Progenitor cell of endocrine pancreas (in vitro differentiated cells): ENCODE measurements at regions not wholly inside any gene's neighbourhood (a gene's known extent, or its start where the extent isn't known, plus 50 kb on each side); places are given as distances from the start of the nearest gene placed in this dataset.

ENCODE experiments used
- DNase-seq: peaks from one replicate; pipeline ENCODE4 v3.0.0; 2021; ENCODE audit warnings: low spot score; ENCODE audit not compliant: unreplicated experiment
- H3K27ac Mint-ChIP-seq: 2 replicates; pipeline ENCODE4 v1.8.0; 2021; ENCODE audit warnings: mild to moderate bottlenecking, moderate library complexity, mixed read lengths
- H3K27me3 Mint-ChIP-seq: 2 replicates; pipeline ENCODE4 v1.8.0; 2021; ENCODE audit warnings: mixed read lengths
- H3K36me3 Mint-ChIP-seq: 2 replicates; pipeline ENCODE4 v1.8.0; 2022; ENCODE audit warnings: mixed read lengths; ENCODE audit not compliant: insufficient read depth
- H3K4me1 Mint-ChIP-seq: 2 replicates; pipeline ENCODE4 v1.8.0; 2021; ENCODE audit warnings: low read depth, mixed read lengths
- H3K4me3 Mint-ChIP-seq: 2 replicates; pipeline ENCODE4 v1.8.0; 2021; ENCODE audit warnings: low read depth, mild to moderate bottlenecking, moderate library complexity, mixed read lengths
- H3K9me3 Mint-ChIP-seq: 2 replicates; pipeline ENCODE4 v1.8.0; 2021; ENCODE audit warnings: low read depth, mixed read lengths
- CTCF ChIP-seq: fragments of 200-600 bp; sonication (generic); IDR thresholded peaks from one replicate; pipeline ENCODE4 v1.5.0; 2021; ENCODE audit warnings: antibody characterized with exemption, mild to moderate bottlenecking; ENCODE audit not compliant: unreplicated experiment

GRCh38 chr3:170792471-170792870 lies 77.5 kb downstream of the RPL22L1 start:
- H3K9me3 Mint-ChIP-seq: peaks cover 5% of the 10 kb centered on the region
- TF ChIP-seq CTCF: no peak
- no peak overlapping the region for H3K27ac Mint-ChIP-seq
- no peak for DNase-seq
- H3K36me3 Mint-ChIP-seq: no peaks in the 10 kb centered on the region
- no peak overlapping the region for H3K4me3 Mint-ChIP-seq
- H3K4me1 Mint-ChIP-seq: no peaks in the 10 kb centered on the region
- no peaks in the 10 kb centered on the region for H3K27me3 Mint-ChIP-seq

GRCh38 chr3:170790647-170791046 lies 79.3 kb downstream of the RPL22L1 start:
- TF ChIP-seq CTCF: no peak
- H3K4me3 Mint-ChIP-seq: no peak overlapping the region
- H3K27ac Mint-ChIP-seq: no peak overlapping the region
- no peak for DNase-seq
- H3K36me3 Mint-ChIP-seq: no peaks in the 10 kb centered on the region
- H3K4me1 Mint-ChIP-seq: no peaks in the 10 kb centered on the region
- H3K9me3 Mint-ChIP-seq: peaks cover 4% of the 10 kb centered on the region
- H3K27me3 Mint-ChIP-seq: no peaks in the 10 kb centered on the region

- H3K4me3 Mint-ChIP-seq: no peak overlapping the region
- H3K27me3 Mint-ChIP-seq: no peaks in the 10 kb centered on the region
- no peak for DNase-seq
- peaks cover 7% of the 10 kb centered on the region for H3K4me1 Mint-ChIP-seq
- TF ChIP-seq CTCF: no peak
- H3K9me3 Mint-ChIP-seq: peaks cover 10% of the 10 kb centered on the region
- no peaks in the 10 kb centered on the region for H3K36me3 Mint-ChIP-seq
- no peak overlapping the region for H3K27ac Mint-ChIP-seq
Observed at GRCh38 chr3:170787464-170787863, 82.5 kb downstream of the RPL22L1 start.

GRCh38 chr3:170785454-170785853 lies 84.5 kb downstream of the RPL22L1 start:
- DNase-seq: no peak
- Mint-ChIP-seq H3K27ac (peak overlapping the region; percentile 7), H3K36me3 (no peaks in the 10 kb centered on the region), H3K27me3 (no peaks in the 10 kb centered on the region), H3K4me3 (no peak overlapping the region), H3K9me3 (peaks cover 10% of the 10 kb centered on the region), H3K4me1 (peaks cover 7% of the 10 kb centered on the region)
- no peak for TF ChIP-seq CTCF

- Mint-ChIP-seq H3K27me3 (no peaks in the 10 kb centered on the region), H3K4me3 (no peak overlapping the region), H3K4me1 (peaks cover 7% of the 10 kb centered on the region), H3K27ac (no peak overlapping the region), H3K9me3 (peaks cover 10% of the 10 kb centered on the region), H3K36me3 (no peaks in the 10 kb centered on the region)
- no peak for DNase-seq
- no peak for TF ChIP-seq CTCF
Observed at GRCh38 chr3:170784406-170784805, 85.6 kb downstream of the RPL22L1 start.
